ENCODE measurements at regions not wholly inside any gene's neighbourhood (a gene's known extent, or its start where the extent isn't known, plus 50 kb on each side); places are given as distances from the start of the nearest gene placed in this dataset.

DNA sequence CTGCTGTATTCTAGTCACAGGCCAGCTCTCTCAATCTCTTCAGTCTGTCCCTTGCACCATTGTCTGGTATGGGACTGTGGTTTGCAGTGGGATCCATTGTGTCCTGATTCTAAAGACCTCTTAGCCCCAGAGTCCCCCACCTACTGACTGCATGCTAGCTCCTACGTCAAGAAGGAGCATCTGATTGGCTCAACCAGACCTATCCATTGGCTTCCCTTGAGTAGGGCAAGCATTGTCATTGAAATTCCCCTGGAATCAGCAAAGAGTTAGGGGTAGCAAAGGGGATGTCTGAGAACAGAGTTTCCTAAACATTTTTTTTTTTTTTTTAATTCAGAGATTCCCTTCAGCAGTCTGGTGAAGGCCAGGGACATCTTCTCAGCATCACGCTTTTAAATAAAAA is 175.3 kb upstream of the MPHOSPH6 start:
- no peak for TF ChIP-seq CTCF (IDR thresholded peaks at IDR 0.05)
- no peak for TF ChIP-seq POLR2A (IDR thresholded peaks at IDR 0.05)
- TF ChIP-seq POLR2AphosphoS5 (IDR thresholded peaks at IDR 0.05), result no peak

Measured in suprapubic skin (tissue), 4 donors.